K562 (cell line): ENCODE measurements at regions not wholly inside any gene's neighbourhood (a gene's known extent, or its start where the extent isn't known, plus 50 kb on each side); places are given as distances from the start of the nearest gene placed in this dataset.

Experiments
- ATAC-seq: fragments of 200-7000 bp; cut with Tn5 transposase; 3 replicates; pipeline ENCODE4 v1.9.1; 2020; ENCODE audit warnings: moderate library complexity
- BruUV-seq: library from RNA; stranded (reverse); fragments of 400-500 nt; replicated peaks from 2 replicates; lab custom pipeline; 2021; lab: Mats Ljungman, UMichigan
- CTCF ChIA-PET: fragments of 300-600 bp; formaldehyde crosslinking; extraction: SDS; loops from one replicate; lab custom pipeline; 2021; ENCODE audit warnings: low intra/inter-chr PET ratio; lab: Yijun Ruan, JAX
- POLR2A ChIA-PET: fragments of 300-600, 350-650 bp; sonication (Branson Sonifier 250); formaldehyde crosslinking; extraction: SDS; loops from one replicate; lab custom pipeline; 2021; ENCODE audit warnings: antibody characterized with exemption, inconsistent platforms; lab: Yijun Ruan, JAX
- DNase-seq, 4 experiments: peaks; one replicate each; pipeline versions ENCODE4 v3.0.0 to v3.0.0-alpha.2; 2011 to 2018; ENCODE audit warnings: low spot score in 3 of 4, mixed read lengths in 3 of 4; ENCODE audit errors: extremely low read depth in 1 of 4
- FAIRE-seq: peaks from 2 replicates; lab custom pipeline; 2011; peaks lifted over from hg19 to GRCh38; lab: Jason Lieb, UNC
- H2AFZ ChIP-seq: 2 replicates; pipeline ENCODE4 v1.6.0; 2011; ENCODE audit warnings: low read depth, low read length, control low read depth, inconsistent platforms
- H3K27ac ChIP-seq: fragments of 200-600 bp; 3 replicates; pipeline ENCODE4 v1.8.0; 2011; ENCODE audit warnings: low read depth, mild to moderate bottlenecking, control low read depth, inconsistent platforms, low read length, moderate library complexity, mixed read lengths; ENCODE audit errors: extremely low read depth
- H3K27me3 ChIP-seq, 2 experiments: fragments of 300-600 bp in 1 of 2; 2 replicates in 1 of 2; 3 replicates in 1 of 2; pipeline versions ENCODE4 v1.6.0 to v1.8.0; 2011; ENCODE audit warnings: inconsistent platforms in 2 of 2, low read length in 2 of 2, mild to moderate bottlenecking in 1 of 2, mixed read lengths in 1 of 2, moderate library complexity in 1 of 2; ENCODE audit not compliant: control insufficient read depth in 2 of 2, insufficient read depth in 2 of 2
- H3K36me3 ChIP-seq: fragments of 300-600 bp; 3 replicates; pipeline ENCODE4 v1.8.0; 2011; ENCODE audit warnings: mild to moderate bottlenecking, low read length, inconsistent platforms; ENCODE audit not compliant: control insufficient read depth, insufficient read depth
- H3K4me1 ChIP-seq, 2 experiments: fragments of 200-600 bp in 1 of 2; replicated peaks in 1 of 2; 2 replicates in 1 of 2; 3 replicates in 1 of 2; pipeline versions ENCODE4 v1.5.1 to v1.8.0; 2011; ENCODE audit warnings: inconsistent platforms in 2 of 2, low read length in 2 of 2, mild to moderate bottlenecking in 1 of 2, mixed read lengths in 1 of 2, moderate library complexity in 1 of 2; ENCODE audit not compliant: control insufficient read depth in 2 of 2, insufficient read depth in 2 of 2
- H3K4me2 ChIP-seq: 2 replicates; pipeline ENCODE4 v1.6.1; 2011; ENCODE audit warnings: low read length, control low read depth, inconsistent platforms, mixed read lengths; ENCODE audit not compliant: insufficient read depth
- H3K4me3 ChIP-seq: fragments of 200-600 bp; sonication (generic), shearing (Covaris generic); 2 replicates; pipeline ENCODE4 v1.5.1; 2016; ENCODE audit warnings: control low read depth, inconsistent platforms
- H3K79me2 ChIP-seq: fragments of 200-600 bp; 3 replicates; pipeline ENCODE4 v1.8.0; 2011; ENCODE audit warnings: low read length, inconsistent platforms; ENCODE audit not compliant: control insufficient read depth, insufficient read depth
- H3K9ac ChIP-seq, 2 experiments: 2 replicates each; pipeline versions ENCODE4 v1.6.0 to v1.6.1; 2011; ENCODE audit warnings: low read depth in 2 of 2, low read length in 2 of 2, control low read depth in 1 of 2, inconsistent platforms in 1 of 2, mild to moderate bottlenecking in 1 of 2, mixed read lengths in 1 of 2; ENCODE audit not compliant: insufficient read depth in 1 of 2
- H3K9me1 ChIP-seq: one replicate; pipeline ENCODE4 v1.6.0; 2011; ENCODE audit warnings: inconsistent platforms, mild to moderate bottlenecking, low read length, moderate library complexity; ENCODE audit not compliant: control insufficient read depth, insufficient read depth
- H3K9me3 ChIP-seq: replicated peaks from 2 replicates; pipeline ENCODE4 v1.5.1; 2011; ENCODE audit warnings: low read depth, low read length, inconsistent platforms; ENCODE audit not compliant: control insufficient read depth, insufficient read depth
- H4K20me1 ChIP-seq: replicated peaks from 2 replicates; pipeline ENCODE4 v1.6.1; 2011; ENCODE audit warnings: low read length, inconsistent platforms, mixed read lengths; ENCODE audit not compliant: control insufficient read depth, insufficient read depth
- ATF1 ChIP-seq, 2 experiments: fragments of 450-650 bp in 1 of 2; IDR thresholded peaks; 2 replicates each; pipeline ENCODE4 v1.6.1; 2016; ENCODE audit warnings: missing compliant biosample characterization in 1 of 2, missing genetic modification characterization in 1 of 2
- CREB1 ChIP-seq, 2 experiments: sonication (generic) in 1 of 2; formaldehyde crosslinking in 1 of 2; IDR thresholded peaks; 2 replicates each; pipeline versions ENCODE4 v1.6.1 to v1.8.0; 2012 to 2022; ENCODE audit warnings: inconsistent platforms in 1 of 2, mild to moderate bottlenecking in 1 of 2, missing genetic modification reagents in 1 of 2, moderate library complexity in 1 of 2
- ILK ChIP-seq: fragments of 450-650 bp; IDR thresholded peaks from 2 replicates; pipeline ENCODE4 v1.6.1; 2016; ENCODE audit warnings: missing genetic modification characterization, low read depth, mild to moderate bottlenecking, missing compliant biosample characterization, moderate library complexity, borderline replicate concordance
- KAT2B ChIP-seq: IDR thresholded peaks from one replicate; pipeline ENCODE4 v1.6.1; 2012; ENCODE audit warnings: low read depth, mild to moderate bottlenecking, control low read depth, inconsistent platforms, low read length, moderate library complexity
- KDM5B ChIP-seq: fragments of 200-600 bp; sonication (generic); IDR thresholded peaks from 2 replicates; pipeline ENCODE4 v1.6.1; 2012; ENCODE audit warnings: low read depth, mild to moderate bottlenecking, moderate library complexity, low read length, control low read depth, inconsistent platforms; ENCODE audit not compliant: insufficient replicate concordance
- MITF ChIP-seq: IDR thresholded peaks from 2 replicates; pipeline ENCODE4 v1.6.1; 2014; ENCODE audit warnings: antibody characterized with exemption
- NBN ChIP-seq: fragments of 450-650 bp; IDR thresholded peaks from 2 replicates; pipeline ENCODE4 v1.6.1; 2016; ENCODE audit warnings: low read depth, mild to moderate bottlenecking
- NFE2 ChIP-seq: IDR thresholded peaks from 2 replicates; pipeline ENCODE4 v1.6.1; 2014; ENCODE audit warnings: antibody characterized with exemption, low read depth
- RCOR1 ChIP-seq, 2 experiments: IDR thresholded peaks; 2 replicates each; pipeline ENCODE4 v1.6.1; 2012; ENCODE audit warnings: low read depth in 2 of 2, low read length in 2 of 2, borderline replicate concordance in 1 of 2, improper control_type of control experiment in 1 of 2
- RNF2 ChIP-seq: sonication (generic); IDR thresholded peaks from 2 replicates; pipeline ENCODE4 v1.6.1; 2016
- SMARCB1 ChIP-seq: IDR thresholded peaks from 2 replicates; pipeline ENCODE4 v1.6.1; 2011; ENCODE audit warnings: improper control_type of control experiment, low read depth; ENCODE audit not compliant: insufficient read length
- USF2 ChIP-seq: sonication (generic); formaldehyde crosslinking; IDR thresholded peaks from 2 replicates; pipeline ENCODE4 v1.5.0; 2020; ENCODE audit warnings: missing genetic modification reagents
- ZNF444 ChIP-seq: fragments of 250-450 bp; sonication (Bioruptor Pico); IDR thresholded peaks from 2 replicates; pipeline ENCODE4 v1.4.0; 2020; ENCODE audit warnings: mild to moderate bottlenecking, moderate library complexity
- ZNF780A ChIP-seq: fragments of 250-450 bp; sonication (Bioruptor Pico); IDR thresholded peaks from 2 replicates; pipeline ENCODE4 v1.5.0; 2021; ENCODE audit warnings: mild to moderate bottlenecking
- WGBS: fragments of 100-300 bp; shearing (Covaris generic); methylation state at CpG from one replicate; pipeline ENCODE4 v1.1.6; 2016; ENCODE audit warnings: low coverage, mixed read lengths; ENCODE audit not compliant: insufficient coverage; ENCODE audit errors: missing lambda C conversion rate; 5-methylcytosine and 5-hydroxymethylcytosine counted together
- in situ Hi-C: fragments of 300-500 bp; cut with MboI; formaldehyde crosslinking; loops from 4 replicates; pipeline ENCODE4 v1.15.0; 2018; ENCODE audit warnings: inconsistent platforms, mixed read lengths
- intact Hi-C: fragments of 100-400 bp; cut with micrococcal nuclease; formaldehyde crosslinking; loops from 2 replicates; pipeline ENCODE4 v1.14.2; 2022
- TF ChIP-seq, protein P1 (sequence below), 2 experiments: fragments of 450-650 bp in 1 of 2; IDR thresholded peaks; 2 replicates each; pipeline ENCODE4 v1.6.1; 2011 to 2017; ENCODE audit warnings: low read depth in 2 of 2, antibody characterized with exemption in 1 of 2, borderline replicate concordance in 1 of 2, low read length in 1 of 2, mild to moderate bottlenecking in 1 of 2, mixed read lengths in 1 of 2; ENCODE audit not compliant: control insufficient read depth in 1 of 2
- TF ChIP-seq, protein P2 (sequence below): fragments of 250-450 bp; sonication (Bioruptor Pico); IDR thresholded peaks from 2 replicates; pipeline ENCODE4 v1.8.0; 2022; ENCODE audit warnings: inconsistent platforms, mild to moderate bottlenecking, moderate library complexity, borderline replicate concordance

DNA sequence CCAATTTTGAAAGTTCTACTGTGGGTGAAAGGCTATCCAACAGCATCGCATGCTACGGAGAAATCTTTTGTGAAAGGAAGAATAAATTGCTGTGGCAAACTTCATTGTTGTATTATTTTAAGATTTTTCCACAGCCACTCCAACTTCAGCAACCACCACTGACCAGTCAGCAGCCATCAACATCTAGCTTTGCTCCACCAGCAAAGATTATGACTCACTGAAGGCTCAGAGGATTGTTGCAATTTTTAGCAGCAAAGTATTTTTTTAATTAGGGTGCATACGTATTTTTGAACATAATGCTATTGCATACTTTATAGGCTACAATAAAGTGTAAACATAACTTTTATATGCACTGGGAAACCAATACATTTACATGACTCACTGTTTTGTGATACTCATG is 493.5 kb downstream of the TFAP2A start:
- Histone ChIP-seq H3K27me3 (no peaks in the 10 kb centered on the region), H3K9me3 (0 out of 2 replicates have a peak, but pooled peaks cover 1% of the 10 kb centered on the region), H2AFZ (no peak overlapping the region), H3K36me3 (no peaks in the 10 kb centered on the region), H3K27ac (no peak overlapping the region), H3K79me2 (no peaks in the 10 kb centered on the region), H3K4me2 (no peak overlapping the region), H3K4me3 (no peak overlapping the region), H3K4me1 (no peaks in the 10 kb centered on the region), H4K20me1 (no peaks in the 10 kb centered on the region), H3K9me1 (no peaks in the 10 kb centered on the region), H3K9ac (no peak overlapping the region)
- POLR2A ChIA-PET, result no interaction called here
- CTCF ChIA-PET, result no interaction called here
- no TSS peak for BruUV-seq
- WGBS, result 0% methylated on average over 3 of the region's 3 CpGs
- no peak for ATAC-seq
- FAIRE-seq, result no peak
- in situ Hi-C loops, result no loop called here
- intact Hi-C loops, result no loop called here
- no peak for DNase-seq
- no peak for TF ChIP-seq CREB1 (IDR thresholded peaks at IDR 0.05)
- no peak for TF ChIP-seq CREB1 (CRISPR knock-in tag; IDR thresholded peaks at IDR 0.05)
- TF ChIP-seq KDM5B, result no peak
- no peak for TF ChIP-seq ILK (tag)
- TF ChIP-seq ZNF444 (CRISPR knock-in tag), result no peak
- no peak for TF ChIP-seq NFE2
- no peak for TF ChIP-seq NBN
- TF ChIP-seq ATF1 (CRISPR knock-in tag; IDR thresholded peaks at IDR 0.05), result no peak
- no peak for TF ChIP-seq ATF1 (tag; IDR thresholded peaks at IDR 0.05)
- TF ChIP-seq SMARCB1, result no peak
- TF ChIP-seq RNF2, result no peak
- no peak for TF ChIP-seq MITF
- TF ChIP-seq KAT2B, result no peak
- TF ChIP-seq RCOR1 (IDR thresholded peaks at IDR 0.05; ENCODE audit: borderline replicate concordance in 1 of 2, low read depth in 2 of 2, low read length in 2 of 2), result no peak
- no peak for TF ChIP-seq USF2 (CRISPR knock-in tag)
- TF ChIP-seq, protein P1, sequence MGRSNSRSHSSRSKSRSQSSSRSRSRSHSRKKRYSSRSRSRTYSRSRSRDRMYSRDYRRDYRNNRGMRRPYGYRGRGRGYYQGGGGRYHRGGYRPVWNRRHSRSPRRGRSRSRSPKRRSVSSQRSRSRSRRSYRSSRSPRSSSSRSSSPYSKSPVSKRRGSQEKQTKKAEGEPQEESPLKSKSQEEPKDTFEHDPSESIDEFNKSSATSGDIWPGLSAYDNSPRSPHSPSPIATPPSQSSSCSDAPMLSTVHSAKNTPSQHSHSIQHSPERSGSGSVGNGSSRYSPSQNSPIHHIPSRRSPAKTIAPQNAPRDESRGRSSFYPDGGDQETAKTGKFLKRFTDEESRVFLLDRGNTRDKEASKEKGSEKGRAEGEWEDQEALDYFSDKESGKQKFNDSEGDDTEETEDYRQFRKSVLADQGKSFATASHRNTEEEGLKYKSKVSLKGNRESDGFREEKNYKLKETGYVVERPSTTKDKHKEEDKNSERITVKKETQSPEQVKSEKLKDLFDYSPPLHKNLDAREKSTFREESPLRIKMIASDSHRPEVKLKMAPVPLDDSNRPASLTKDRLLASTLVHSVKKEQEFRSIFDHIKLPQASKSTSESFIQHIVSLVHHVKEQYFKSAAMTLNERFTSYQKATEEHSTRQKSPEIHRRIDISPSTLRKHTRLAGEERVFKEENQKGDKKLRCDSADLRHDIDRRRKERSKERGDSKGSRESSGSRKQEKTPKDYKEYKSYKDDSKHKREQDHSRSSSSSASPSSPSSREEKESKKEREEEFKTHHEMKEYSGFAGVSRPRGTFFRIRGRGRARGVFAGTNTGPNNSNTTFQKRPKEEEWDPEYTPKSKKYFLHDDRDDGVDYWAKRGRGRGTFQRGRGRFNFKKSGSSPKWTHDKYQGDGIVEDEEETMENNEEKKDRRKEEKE (IDR thresholded peaks at IDR 0.05; ENCODE audit: borderline replicate concordance in 1 of 2, control insufficient read depth in 1 of 2, low read depth in 2 of 2, low read length in 1 of 2), result no peak
- TF ChIP-seq ZNF780A (CRISPR knock-in tag), result no peak
- TF ChIP-seq, protein P2, sequence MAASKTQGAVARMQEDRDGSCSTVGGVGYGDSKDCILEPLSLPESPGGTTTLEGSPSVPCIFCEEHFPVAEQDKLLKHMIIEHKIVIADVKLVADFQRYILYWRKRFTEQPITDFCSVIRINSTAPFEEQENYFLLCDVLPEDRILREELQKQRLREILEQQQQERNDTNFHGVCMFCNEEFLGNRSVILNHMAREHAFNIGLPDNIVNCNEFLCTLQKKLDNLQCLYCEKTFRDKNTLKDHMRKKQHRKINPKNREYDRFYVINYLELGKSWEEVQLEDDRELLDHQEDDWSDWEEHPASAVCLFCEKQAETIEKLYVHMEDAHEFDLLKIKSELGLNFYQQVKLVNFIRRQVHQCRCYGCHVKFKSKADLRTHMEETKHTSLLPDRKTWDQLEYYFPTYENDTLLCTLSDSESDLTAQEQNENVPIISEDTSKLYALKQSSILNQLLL, result no peak
